DMS79 (cell line): ENCODE measurements at regions not wholly inside any gene's neighbourhood (a gene's known extent, or its start where the extent isn't known, plus 50 kb on each side); places are given as distances from the start of the nearest gene placed in this dataset.
"Not testable (repeated sequence)": the region's sequence is repeated elsewhere in the genome, so short reads cannot be mapped to it uniquely, and the experiment has no call there.

ENCODE experiments used
- DNase-seq: peaks from one replicate; lab custom pipeline; 2025; lab: John Stamatoyannopoulos, UW

DNA sequence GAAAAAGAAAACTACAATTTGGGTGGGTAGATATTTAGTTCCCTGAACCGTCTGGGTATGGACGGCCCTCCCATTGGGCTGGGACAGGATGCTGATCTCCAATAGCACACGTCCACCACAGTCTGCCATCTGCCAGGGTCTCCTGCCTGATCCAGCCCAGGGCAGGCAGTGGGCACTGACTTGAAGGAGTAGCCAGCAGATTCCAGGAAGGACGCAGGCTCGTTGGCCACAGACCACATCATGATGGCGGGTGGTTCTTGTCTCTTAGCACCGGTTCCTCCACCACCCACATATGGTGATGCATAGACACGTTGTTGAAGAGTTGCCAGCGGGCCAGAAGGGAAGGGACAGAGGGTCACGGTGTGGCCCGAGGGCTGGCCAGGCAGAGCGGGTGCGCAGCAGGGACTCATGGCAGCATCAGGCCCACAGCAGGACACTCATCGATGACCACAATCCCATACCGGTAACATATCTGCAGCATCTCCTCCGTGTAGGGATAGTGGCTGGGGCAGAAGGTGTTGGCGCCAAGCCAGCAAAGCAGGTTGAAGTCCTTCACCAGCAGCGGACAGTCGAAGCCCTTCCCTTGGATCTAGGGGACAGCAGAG lies 155.8 kb upstream of the FAM174A start:
- not testable (repeated sequence) for DNase-seq

DNA sequence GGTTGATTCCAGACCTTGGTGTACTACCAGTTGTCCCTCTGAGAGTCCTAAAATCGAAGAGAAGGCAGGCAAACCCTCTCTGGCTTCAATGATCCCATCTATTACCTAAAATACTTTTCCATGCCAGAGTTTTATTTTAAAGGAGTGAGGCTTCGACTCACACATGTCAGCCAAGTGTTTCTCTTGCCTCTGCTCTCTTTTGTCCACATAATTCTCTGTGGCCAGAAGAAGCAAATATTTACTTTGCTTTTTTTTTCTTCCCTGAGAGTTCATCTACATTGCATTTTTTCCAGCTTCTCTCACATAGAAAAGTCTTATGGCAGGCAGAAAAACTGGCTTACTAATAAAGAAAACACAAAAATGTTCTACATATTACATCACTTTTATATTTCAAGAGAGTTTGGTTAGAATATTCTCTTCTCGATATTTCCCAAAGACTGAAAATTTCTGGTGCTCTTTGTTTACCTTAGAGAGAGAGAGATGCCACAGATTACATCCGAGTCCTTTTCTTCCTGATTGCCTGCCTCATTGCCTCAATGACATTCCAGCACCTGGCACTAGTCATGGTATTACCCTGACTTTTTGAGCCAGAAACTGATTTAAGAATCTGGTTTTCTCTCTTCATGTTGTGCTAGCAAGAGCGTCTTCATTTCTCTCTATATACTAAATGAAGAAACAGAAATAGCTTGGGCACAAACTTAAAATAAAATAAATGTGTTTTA lies 170.3 kb upstream of the FAM174A start:
- not testable (repeated sequence) for DNase-seq

- not testable (repeated sequence) for DNase-seq
These were observed 170.8 kb upstream of the FAM174A start for GRCh38 chr5:100364343-100364742.

DNA sequence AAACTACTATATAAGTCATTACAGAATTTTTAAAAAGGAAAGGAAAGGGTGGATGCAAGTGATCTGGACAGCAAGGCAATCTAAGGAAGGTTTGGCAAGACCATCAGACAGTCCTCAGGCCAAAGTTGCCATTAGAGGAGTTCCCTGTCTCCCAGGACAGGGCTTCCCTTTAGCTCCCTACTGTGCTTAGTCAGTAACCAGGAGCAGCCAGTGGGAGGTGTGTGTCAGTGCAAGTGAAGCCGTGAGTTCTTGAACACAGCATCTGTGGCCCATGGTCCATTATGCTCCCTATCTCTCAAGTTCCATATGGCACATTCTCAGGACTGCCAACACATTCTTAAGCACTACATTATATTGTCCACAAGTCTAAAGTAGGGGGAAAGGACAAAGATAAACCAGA lies 175.2 kb upstream of the FAM174A start:
- not testable (repeated sequence) for DNase-seq

- not testable (repeated sequence) for DNase-seq
These were observed 188.9 kb upstream of the FAM174A start for GRCh38 chr5:100346269-100346668.

- not testable (repeated sequence) for DNase-seq
These were observed 193.7 kb upstream of the FAM174A start for GRCh38 chr5:100341485-100341884.

DNA sequence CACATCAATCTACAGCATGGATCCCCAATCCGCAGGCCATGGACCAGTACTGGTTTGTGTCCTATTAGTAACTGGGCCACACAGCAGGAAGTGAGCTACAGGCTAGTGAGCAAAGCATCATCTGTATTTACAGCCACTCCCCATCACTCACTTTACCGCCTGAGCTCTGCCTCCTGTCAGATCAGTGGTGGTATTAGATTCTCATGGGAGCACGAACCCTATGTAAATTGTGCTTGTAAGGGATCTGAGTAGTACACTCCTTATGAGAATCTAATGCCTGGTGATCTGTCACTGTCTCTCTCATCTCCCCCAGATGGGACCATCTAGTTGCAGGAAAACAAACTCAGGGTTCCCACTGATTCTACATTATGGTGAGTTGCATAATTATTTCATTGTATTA lies 212.7 kb upstream of the FAM174A start:
- no peak for DNase-seq

DNA sequence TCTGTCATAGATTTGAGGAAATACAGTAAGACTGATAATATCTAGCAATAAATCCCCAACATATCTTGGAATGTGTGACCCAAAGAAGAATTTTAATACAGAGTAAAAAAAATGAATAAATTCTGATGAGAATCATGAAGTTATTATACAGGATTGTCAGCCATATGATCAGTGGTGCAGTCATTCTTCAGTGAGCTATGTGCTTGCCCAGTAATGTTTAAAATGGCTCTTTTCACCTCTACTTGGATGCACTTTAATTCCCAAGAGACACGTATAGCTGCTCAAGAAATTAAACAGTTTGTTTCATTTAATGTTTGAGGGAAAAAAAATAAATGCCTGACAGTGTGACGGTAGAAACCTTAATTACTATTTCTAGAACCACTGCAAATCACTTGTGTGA lies 215.3 kb upstream of the FAM174A start:
- no peak for DNase-seq

DNA sequence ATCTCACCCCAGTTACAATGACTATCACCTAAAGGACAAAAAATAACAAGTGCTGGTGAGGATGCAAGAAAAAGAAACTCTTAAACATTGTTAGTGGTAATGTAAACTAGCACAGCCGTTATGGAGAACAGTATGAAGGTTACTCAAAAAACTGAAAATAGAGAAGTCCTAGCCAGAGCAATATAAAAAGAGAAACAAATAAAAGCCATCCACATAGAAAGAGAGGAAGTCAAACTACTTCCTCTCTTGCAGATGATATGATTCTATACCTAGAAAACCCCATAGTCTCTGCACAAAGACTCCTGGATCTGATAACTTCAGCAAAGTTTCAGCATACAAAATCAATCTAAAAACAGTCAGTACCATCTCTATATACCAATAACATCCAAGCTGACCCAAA lies 221.5 kb upstream of the FAM174A start:
- DNase-seq: no peak

GRCh38 chr5:100311806-100312205 lies 223.4 kb upstream of the FAM174A start:
- no peak for DNase-seq

DNA sequence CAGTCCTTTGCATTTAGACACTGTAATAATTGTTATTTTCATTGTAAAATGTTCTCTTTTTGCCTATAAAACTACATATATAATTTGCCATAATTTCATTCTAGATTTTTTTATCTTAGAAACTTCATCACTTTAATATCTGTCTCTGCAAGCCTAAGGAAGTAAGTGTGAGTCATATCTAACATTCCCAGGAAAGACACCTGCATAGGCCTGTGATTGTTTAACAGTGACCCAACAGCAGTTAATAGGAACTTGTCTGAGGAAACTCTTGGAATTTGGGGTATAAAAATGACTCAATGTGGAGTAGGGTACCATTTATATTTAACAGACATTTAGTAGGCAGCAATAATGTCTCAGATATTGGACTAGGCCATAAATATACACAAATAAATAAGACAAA lies 229.2 kb upstream of the FAM174A start:
- DNase-seq: no peak

DNA sequence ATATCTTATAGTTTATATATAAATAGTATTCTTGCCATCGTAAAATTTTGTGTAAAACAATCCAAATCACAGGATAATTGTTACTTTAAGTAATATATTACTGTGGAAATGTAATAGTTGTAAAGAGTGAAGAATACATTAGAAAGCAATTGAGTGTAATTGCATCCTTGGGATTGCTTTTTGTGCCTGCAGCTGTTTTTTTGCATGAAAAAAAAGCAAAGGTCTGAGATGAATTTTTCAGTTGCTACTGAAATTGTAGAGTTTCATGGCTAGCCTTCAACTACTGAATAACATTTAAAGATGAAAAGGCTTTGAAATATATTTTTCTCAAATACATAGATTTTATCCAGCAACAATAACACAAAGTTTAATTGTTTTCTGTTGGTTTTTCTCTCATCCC lies 232.0 kb upstream of the FAM174A start:
- no peak for DNase-seq

- DNase-seq: no peak
These were observed 235.9 kb upstream of the FAM174A start for GRCh38 chr5:100299261-100299660.

DNA sequence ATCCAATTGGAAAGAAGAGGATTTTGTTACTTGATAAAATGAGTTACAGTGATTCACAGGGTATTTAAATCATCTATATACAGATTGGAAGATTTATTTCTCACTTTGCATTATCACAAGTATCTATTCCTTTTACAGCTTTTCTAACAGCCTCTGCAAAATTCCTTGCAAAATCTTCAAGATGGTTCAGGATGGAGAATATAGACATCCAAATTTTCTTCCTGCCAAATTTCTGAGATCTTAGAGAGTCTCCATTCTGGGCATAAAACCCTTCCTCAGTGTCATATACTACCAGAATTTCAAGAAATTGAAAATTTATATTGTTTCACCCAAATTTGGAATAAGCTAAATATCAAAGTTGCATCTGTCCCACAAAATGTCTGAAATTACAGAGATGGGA lies 259.1 kb upstream of the FAM174A start:
- no peak for DNase-seq

- no peak for DNase-seq
These were observed 259.5 kb upstream of the FAM174A start for GRCh38 chr5:100275631-100276030.

GRCh38 chr5:100273846-100274580 lies 261.2 kb upstream of the FAM174A start:
- DNase-seq: no peak

DNA sequence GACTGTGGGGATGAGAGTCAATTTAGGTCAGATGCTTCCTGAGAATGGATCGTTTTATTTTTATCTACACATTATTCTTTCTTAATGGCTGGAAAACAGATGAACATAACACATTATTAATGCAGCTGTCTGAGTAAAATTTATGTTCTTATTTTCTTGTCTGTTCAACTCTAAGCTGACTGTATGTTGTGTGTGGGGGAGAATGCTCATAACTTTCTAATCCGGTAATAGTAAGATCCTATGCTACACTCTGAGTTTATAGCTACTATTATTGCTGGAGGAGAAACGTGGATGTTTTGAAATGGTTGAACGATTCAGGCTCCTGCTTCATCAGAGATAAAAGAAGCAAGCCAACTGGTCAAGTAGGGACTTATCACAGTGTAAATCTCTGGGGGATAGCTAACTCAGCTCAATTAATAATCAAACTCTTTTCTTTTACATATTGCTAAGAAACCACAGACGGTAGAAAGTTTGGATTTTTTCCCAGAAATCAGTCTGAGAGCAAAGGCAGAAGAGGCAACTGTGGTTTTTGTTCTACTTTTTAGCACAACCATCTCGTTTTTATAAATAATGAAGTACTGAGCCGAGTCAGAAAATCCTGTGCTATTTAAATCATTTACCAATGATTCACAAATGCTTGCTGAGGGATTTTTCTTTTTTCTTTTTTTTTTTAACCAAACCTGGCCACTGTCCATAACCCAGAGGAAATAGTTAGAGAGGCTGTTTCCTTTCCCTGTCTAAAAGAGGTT lies 265.0 kb upstream of the FAM174A start:
- peak; percentile 31 for DNase-seq

GRCh38 chr5:100260968-100261367 lies 274.2 kb upstream of the FAM174A start:
- no peak for DNase-seq

DNA sequence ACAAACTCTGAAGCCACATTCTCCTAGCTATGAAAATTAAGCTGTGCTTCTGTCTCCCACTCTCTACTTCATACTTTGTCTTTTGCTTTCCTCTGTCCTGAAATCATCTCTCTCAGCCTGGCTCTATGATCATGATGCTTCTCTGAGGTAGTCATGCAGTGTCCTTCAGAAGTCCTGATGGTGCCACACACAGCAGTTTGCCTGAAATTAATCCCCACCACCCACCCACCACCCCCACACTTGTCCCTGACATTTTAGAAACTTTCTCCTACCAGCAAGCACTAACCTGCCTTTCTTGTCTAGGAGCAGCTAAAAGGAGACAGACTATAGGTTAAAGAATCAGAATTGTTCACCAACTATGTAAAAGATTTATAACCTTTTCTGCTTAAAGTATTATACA lies 282.2 kb upstream of the FAM174A start:
- DNase-seq: no peak

GRCh38 chr5:100252037-100252436 lies 283.1 kb upstream of the FAM174A start:
- DNase-seq: no peak

GRCh38 chr5:100249884-100250269 lies 285.3 kb upstream of the FAM174A start:
- DNase-seq: no peak

GRCh38 chr5:100249211-100249883 lies 285.8 kb upstream of the FAM174A start:
- no peak for DNase-seq
